Activated CD8-positive, alpha-beta memory T cell treated with anti-CD3 and anti-CD28 coated beads for 1 hour (primary cell): ENCODE measurements at regions not wholly inside any gene's neighbourhood (a gene's known extent, or its start where the extent isn't known, plus 50 kb on each side); places are given as distances from the start of the nearest gene placed in this dataset.

Experiments
- DNase-seq, 2 donors: peaks; one replicate each; pipeline ENCODE4 v3.0.0-alpha.2; 2020; ENCODE audit warnings: low read depth in 1 of 2; ENCODE audit errors: extremely low read depth in 1 of 2

DNA sequence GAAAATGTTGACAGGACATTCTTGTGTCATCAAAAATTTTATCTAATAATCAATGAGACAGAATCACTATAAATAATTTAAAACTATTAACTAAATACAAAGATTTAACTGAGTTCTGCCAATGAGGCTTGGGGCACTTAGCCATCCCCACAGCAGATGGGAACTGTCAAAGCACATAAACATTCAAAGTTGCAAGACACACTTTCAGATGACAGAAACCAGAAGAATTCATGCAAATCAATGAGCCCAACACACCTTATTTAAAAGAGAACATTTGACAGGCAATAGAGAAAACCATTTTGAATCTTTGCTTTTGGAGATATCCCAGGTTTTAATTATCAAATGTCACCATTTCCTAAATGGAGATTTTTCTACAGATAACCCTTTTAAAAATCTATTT lies 566.2 kb downstream of the IRS1 start:
- no peak for DNase-seq

DNA sequence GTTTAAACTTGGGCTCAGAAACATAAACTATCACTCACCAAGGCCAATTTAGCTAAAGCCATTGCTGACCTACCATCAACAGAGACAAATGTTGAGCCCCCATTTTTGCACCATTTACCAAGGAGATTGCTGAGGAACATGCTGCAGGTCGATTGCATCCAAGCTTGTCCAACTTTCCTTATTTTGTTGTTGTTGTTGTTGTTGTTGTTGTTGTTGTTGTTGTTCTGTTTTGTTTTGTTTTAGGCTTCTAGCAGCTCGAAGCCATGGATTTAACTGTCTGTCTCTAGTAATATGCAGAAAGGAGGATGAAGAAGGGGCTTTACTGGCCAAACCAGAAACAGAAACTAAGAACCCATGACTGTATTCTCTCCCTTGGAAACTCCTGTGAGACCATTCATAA lies 571.5 kb downstream of the IRS1 start:
- DNase-seq = no peak

DNA sequence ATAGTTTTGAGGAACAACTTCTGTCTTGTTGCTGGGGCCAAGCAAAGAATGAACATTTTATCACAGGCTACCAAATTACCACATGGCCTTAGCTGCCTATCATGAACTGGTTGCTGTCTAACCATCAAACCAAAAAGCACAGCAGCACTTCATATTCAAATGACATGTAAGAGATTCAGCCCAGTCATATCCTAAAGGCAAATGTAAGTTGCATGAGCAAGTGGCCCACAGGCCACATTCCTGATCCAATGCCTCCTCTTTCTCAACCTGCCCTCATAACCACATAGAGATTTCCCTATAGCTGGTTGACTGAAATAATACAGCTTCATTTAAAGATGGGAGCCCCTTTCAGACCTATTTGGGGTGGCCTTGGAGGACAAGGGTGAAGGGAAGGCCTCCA lies 572.3 kb downstream of the IRS1 start:
- no peak for DNase-seq

DNA sequence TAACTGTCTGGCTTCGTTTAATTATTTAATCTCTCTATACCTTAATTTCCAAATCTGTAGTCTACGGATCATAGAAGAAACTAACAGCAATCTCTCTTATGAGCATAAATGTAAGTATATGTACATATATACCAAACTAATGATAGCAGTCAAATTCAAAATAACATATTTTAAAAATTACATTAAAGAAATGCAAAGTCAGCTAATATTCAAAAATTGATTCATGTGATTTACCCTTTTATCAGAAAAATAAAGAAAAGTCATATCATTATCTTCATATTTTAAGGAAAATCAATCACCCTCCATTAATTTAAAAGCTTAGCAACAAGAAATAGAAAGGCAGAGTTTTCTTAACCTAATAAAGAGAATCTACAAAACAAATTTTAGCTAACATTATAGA lies 575.9 kb downstream of the IRS1 start:
- DNase-seq = no peak

DNA sequence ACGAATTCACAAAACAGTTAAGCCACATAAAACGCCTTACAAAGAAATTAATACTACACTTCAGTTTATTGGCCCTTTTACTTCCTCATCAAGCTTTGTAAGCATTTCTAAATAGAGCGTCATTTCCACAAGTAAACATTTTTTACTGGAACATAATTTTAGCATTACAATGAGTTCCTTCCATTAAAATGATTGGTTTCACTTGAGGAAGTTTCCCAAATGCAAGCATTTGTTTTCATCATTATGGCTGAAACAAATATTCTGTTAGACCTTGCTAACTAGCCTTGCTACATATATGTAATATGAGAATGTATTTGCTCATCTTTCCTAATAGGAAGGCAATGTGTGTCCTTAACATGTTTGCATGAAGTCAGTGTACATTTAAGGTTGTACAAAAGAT lies 579.1 kb downstream of the IRS1 start:
- no peak for DNase-seq

DNA sequence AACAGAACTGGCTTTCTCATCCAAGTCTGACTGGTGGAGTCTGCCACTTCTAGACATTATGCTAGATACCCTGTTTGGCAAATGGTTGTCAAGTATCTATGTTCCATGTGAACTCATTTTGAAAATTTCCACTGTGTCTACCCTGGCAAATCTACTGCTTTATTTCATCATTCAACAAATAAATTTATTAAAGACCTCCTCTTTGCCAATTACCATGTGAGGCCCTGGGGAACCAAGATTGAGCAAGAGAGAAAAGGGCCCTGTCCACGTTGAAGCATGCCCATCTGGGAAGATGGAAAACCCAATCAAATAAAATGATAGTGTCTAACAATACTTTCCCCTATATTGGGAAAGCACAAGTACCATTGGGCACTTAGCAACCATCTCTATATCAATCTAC lies 582.4 kb downstream of the IRS1 start:
- no peak for DNase-seq

DNA sequence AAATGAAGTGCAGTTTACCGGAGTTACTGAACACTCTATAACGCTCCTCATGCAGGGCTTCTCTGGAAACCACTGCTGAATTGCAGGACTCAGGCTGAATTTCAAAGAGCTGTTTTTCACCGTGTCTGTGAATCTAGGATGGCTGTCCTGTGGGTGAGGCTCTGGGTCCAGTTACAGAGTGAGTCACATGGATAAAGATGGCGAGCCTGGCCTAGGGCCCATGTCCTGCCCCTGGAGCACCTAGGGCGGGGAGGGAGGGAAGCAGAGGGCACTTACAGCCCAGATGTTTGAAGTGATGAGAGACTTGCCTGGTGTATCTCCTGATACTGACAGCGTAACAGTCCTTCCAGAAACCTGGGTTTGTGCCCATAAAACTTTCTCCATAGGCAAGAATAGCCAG lies 583.0 kb downstream of the IRS1 start:
- no peak for DNase-seq

DNA sequence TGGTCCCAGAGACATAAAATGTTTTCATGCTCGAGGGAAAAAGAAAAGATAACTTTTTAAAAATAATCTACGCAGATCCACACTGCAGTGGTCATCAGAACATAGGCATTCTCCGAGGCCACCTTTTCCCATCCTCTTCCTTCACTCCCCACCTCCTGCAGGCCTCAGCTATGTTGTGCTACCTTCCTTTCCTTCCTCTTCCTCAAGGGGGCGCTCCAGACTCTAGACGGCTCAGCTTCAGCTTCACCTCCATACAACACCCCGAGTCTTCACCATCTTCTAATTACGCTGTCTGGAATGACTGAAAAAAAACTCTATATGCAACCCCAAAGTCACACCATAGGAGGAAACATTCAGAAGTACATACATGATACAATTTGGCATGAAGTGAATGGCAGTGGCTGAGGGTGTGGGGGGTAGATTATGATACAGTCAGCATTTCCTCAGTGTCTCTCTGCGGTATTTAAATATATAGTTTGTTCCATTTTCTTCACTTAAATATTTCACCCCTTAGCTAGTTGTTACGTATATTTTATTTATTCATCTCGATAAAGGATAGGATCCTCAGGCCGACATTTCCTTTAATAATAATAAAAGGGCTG lies 583.6 kb downstream of the IRS1 start:
- peak in 1 of 2 donors; percentile 4 for DNase-seq

DNA sequence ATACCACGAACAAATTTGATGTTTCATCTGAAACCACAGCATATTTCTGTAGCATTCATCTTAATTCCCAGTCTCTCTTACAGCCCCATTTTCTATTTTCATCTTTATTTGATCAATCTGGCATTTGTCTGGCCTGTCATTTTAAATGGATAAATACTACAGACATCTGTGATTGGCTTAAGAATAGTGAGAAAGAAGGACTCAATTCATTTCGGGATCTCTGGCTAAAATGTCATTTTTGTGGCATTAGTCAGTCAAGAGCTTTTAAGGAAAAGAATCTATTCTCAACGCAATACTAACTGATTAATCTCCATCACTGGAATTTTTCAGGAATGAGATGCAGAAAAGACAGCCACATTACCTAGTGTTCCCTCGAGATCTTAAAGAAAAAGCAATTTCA lies 585.9 kb downstream of the IRS1 start:
- DNase-seq = no peak

DNA sequence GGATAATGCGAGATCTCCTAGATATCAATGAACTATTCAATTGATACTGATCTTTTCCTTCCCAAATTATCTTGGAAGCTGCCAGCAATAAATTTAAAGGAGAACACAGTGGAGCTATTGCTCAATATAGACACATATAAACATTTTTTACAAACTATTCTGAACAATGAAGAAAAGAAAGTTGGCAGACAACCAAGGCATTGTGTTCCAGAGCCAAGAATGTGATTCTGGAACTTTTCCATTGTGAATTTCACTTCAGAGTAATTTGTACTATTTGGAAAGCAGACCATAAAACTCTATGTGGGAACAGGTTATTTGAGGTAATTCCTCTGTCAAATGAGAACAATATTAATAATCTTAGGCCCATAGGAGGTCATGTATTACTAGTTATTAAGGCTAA lies 588.2 kb downstream of the IRS1 start:
- no peak for DNase-seq

DNA sequence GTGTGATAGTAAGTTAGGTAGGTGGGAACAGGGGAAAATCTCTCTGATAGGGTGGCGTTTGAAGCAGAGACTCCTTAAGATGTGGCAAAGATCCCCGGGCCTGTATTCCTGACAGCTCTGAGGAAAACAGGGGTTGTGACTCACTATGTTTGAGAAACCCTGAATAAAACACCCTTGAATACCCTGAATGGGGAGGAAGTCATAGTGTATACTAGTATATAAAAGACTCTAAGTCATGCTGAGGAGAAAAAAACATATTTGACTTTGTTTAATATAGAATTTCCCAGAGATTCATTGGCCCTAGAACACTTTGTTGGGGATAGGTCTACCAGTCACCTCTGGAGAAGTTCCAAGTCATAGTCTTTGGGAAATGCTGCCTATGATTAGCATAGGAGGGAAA lies 590.9 kb downstream of the IRS1 start:
- DNase-seq = no peak

DNA sequence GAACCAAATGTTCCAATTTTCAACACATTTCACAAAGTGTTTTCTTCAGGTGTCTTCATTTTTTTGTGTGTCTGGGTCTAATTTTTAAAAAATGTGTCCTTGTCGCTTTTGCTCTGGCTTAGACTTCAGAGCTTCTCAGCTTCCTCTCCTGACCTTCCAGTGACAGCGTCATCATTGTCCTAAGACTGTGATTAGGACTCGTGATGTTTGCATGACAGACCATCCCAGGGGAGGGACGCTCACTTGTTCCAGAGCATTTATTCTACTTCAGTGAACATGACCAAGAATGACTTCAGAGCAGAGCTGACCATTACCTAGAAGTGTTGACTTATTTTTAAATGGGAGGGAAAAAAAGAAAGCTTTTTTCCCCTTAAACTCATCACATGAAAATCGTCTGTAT lies 591.9 kb downstream of the IRS1 start:
- no peak for DNase-seq

DNA sequence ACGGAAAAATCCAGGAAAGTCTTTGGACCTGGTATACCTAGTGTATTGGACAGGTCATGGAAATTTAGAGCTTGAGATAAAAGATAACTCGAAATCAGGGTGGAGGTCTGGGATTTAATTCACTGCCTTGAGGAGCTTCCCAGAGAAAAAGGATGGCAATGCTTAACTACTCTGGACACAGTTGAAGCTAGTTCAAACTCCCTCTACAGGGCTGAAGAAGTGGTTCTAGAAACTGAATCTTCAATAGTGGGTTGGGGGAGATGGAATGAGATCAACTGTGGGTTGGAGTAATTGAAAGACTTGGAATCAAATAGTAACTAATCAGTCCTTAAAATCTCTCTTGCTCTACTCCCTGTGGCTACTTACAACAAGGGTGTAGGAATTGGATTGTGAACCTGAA lies 600.1 kb downstream of the IRS1 start:
- no peak for DNase-seq

DNA sequence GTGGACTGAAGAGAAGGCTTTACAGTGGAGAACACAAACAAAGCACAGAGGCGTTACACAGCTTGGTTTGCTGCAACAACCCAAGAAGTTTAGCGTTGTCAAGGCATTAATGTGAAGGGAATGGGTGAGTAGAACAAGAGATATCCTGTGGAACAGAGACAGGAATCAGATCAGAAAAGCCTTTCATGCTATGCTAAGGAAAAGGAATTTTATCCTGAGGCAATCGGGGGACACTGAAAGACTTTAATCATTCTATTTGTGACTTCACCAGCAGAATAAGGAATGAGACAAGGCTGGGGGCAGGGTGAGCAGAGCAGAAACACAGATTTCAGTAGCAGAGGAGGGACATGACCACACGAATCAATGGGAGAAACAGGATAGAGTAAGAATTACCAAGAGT lies 600.7 kb downstream of the IRS1 start:
- no peak for DNase-seq

DNA sequence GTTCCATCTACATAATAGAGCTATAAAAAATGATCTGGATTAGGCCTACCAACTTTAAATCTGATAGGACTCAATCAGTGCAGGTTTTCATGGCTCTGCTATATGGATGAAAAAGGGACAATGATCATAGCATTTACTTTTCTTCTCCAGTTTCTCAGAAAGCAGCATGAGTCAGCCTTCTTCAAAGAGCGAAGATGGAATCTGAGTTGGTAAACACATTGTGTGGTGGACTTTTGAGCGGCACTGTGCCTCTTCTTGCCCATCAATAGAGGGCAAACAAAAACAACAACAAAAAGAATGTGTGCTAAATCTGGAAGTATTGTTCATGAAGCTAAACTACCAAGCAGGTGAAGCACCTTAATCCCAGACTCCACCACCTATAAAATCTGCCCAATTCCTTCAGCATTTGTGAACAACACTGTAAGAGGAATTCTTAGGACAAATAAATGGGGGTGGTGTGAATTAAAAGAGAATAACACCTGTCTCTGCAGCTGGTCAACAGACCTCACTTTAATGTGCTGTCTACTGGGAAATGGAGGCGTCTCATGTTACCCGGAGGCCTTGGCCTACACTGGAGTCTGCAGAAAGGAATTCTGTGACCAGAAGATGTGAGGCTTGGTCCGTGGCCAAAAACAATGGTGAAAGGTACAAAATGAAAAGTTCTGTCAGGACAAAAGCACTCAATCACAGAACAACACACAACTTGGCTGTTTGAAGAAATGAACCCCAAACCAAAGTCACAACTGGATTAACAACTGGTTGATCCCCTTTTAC lies 609.0 kb downstream of the IRS1 start:
- no peak for DNase-seq

DNA sequence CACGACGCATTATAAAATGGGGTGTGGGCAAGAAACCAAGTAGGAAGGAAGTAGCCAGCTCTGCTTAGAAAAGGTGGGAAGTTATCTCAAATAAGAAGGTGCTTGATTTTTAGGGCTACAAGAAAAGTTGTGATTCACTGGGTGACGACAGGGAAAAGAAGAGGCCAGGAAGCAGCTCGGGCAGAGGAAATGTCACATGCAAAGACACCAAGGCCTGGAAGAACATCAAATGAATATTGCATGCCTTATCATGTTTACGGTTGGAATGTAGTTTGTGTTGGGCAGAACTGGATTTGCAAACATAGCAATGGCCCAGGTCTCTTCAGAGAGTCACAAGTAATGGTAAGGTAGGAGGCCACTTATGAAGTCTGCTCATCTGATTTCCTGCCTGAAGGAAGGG lies 610.6 kb downstream of the IRS1 start:
- DNase-seq = no peak

DNA sequence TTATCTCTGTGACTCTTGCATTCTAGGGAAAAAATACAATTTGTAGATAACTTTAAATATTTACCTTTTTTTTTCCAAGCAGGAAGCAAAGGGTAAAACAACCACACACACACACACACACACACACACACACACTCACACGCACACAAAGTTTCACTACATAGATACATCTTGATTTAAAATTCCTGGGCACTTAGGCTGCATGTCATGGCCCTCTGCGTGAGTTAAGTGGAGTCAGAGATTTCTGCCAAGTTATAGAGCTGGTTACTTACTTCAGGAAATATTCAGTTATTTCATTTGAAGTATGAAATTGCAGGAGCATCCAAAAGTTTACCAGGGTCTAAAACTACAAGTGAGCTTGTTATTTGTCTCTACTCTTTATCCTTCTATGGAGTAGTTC lies 612.0 kb downstream of the IRS1 start:
- no peak for DNase-seq

DNA sequence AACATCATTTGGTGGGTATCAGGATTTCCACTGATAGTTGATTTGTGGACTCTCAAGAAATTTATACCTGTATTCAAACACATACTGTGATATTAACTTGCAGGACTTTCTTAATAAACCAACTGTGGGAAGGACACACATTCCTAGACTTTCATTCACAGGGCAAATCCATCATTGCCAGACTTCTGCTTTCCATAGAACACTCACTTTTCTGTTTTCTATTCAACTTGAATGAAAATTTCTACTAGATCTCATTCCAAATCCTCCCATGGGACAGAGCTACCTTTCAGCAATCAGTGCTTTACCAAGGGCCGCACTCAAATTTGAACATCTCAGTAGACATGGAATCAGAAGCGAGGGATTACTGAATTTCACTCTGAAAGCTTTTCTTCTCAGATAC lies 612.5 kb downstream of the IRS1 start:
- DNase-seq = no peak

DNA sequence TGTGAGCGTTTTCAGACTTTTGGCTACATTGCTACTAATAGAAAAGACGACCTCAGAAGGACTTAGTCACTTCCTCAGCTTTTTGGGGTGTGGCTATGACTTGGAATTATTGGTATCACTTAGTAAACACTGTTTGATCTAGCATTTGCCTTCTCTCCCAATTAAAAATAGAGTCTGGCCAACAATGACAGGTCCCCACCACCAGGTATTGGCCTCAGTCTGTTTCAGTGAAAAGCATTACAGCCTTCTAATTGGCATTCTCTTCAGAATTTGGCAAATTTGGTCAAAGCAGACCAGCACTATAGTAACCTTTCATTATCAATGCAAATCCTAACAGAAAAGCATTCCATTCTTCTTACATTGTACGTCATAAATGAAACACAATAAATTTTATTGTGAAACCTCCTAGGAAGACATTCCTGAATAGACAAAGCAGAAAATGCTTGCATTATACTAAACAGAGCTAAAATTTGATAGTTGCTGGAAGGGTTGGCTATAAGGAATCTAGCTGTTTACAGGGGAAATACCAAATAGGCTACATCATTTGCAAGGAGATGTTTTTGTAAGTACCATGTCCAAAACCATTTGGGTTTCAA lies 613.9 kb downstream of the IRS1 start:
- no peak for DNase-seq

DNA sequence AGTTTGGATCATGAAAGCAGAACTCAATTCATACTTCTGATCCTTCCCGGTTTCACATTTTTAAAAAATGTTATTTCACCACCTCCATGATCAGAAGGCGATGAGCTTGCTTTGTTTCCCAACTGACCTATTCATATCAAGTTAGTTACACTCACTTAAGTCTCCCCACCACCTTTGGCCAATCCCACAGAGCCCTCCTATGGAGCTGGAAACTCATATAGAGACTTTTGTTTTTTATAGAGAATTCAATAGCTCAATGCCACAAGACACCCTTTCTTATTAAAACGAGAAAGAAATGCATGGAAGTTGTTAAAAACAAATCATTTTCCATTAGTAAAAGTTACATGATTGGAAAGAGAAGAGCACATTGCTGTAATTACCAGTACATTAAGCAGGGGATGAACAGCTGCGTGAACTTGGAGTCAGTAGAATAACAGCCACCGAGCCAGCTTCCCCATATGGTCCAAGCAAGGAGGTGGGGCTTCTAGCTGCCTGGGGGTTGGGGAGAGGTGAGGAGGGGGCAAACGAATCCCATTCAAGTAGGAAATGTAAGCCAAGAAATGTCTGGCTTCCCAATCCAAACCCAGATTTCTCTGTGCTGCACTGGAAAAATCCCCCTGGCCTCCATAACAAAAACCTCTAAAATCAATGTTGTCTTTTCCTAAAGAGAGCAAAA lies 614.5 kb downstream of the IRS1 start:
- DNase-seq = no peak

DNA sequence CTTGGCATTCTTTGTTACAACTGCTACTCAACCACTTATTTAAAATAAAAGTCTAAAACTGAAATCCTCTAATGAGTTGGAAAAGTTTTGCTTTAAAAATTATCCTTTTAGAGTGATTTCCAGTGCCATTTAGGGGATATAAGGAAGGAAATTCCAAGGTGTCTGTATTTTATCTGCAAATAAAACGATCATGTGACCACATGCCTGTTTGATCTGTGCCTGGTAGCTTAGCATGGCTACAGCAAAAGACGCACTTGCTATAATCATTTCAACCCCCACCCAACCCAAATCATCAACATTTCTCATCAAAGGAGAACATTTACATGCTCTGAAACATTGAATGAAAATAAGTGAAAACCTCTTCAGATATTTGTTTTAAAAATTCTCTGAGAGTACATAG lies 615.1 kb downstream of the IRS1 start:
- no peak for DNase-seq

DNA sequence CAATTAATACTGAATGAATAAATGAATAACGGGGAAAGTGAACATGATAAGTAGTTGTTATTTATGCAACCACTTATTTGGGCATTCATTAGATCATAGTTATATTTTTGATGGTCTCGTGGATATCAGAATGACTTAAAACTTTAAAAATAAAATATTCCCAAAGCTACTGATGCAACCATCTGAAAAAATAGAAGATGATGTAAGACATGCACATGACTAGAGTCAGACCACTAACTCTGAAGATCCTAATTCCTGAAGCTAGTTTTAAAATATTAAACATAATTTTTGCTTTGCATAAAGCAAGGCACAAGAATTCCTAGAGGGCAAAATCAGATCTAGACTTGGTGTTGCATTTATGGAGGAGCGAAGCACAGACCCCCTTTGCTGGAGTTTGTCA lies 616.1 kb downstream of the IRS1 start:
- DNase-seq = no peak
